Colonic mucosa (tissue), 4 donors: ENCODE measurements at regions not wholly inside any gene's neighbourhood (a gene's known extent, or its start where the extent isn't known, plus 50 kb on each side); places are given as distances from the start of the nearest gene placed in this dataset.
A peak's percentile ranks its signal among the peaks of the same experiment; 100 is the strongest.
"Not testable (repeated sequence)": the region's sequence is repeated elsewhere in the genome, so short reads cannot be mapped to it uniquely, and the experiment has no call there.

ENCODE experiments used
- DNase-seq: peaks from one replicate; pipeline ENCODE4 v3.0.0-alpha.2; 2020
- H3K27ac ChIP-seq: fragments of 200-600 bp; one replicate; pipeline ENCODE4 v1.8.0; 2021
- H3K27me3 ChIP-seq: fragments of 200-600 bp; one replicate; pipeline ENCODE4 v1.8.0; 2021
- H3K36me3 ChIP-seq: fragments of 200-600 bp; one replicate; pipeline ENCODE4 v1.8.0; 2021
- H3K4me1 ChIP-seq: fragments of 200-600 bp; one replicate; pipeline ENCODE4 v1.8.0; 2021; ENCODE audit warnings: mild to moderate bottlenecking
- H3K4me3 ChIP-seq: fragments of 200-600 bp; one replicate; pipeline ENCODE4 v1.8.0; 2021
- H3K9ac ChIP-seq, 2 donors: one replicate each; pipeline ENCODE4 v1.7.0; 2013; ENCODE audit warnings: control low read depth in 2 of 2, low read depth in 2 of 2, low read length in 2 of 2
- H3K9me3 ChIP-seq: fragments of 200-600 bp; one replicate; pipeline ENCODE4 v1.8.0; 2021
- CTCF ChIP-seq: fragments of 200-600 bp; IDR thresholded peaks from one replicate; pipeline ENCODE4 v1.8.0; 2022; ENCODE audit warnings: antibody characterized with exemption, mild to moderate bottlenecking
- intact Hi-C: fragments of 100-400 bp; cut with DNase I; formaldehyde crosslinking; loops from one replicate; pipeline ENCODE4 v1.14.1; 2022
- donor health status: healthy.
- donor health status: DM: no; HTN: no; CAD: no.
- donor health status: DM: no; HTN: no; CAD: no.

GRCh38 chr2:235105821-235106359 is 154.1 kb downstream of the SH3BP4 start:
- Histone ChIP-seq H3K4me1 (no peaks in the 10 kb centered on the region), H3K4me3 (no peak overlapping the region), H3K36me3 (no peaks in the 10 kb centered on the region), H3K9ac (no peak overlapping the region), H3K27me3 (no peaks in the 10 kb centered on the region), H3K27ac (no peak overlapping the region), H3K9me3 (no peaks in the 10 kb centered on the region)
- DNase-seq = no peak
- no peak for TF ChIP-seq CTCF
- intact Hi-C loops = loop anchor here (2.0 kb wide), 1 partner anchor 555 kb away; no protein-coding TSS in a partner anchor

GRCh38 chr2:235106874-235107639 is 155.2 kb downstream of the SH3BP4 start:
- no peaks in the 10 kb centered on the region for H3K36me3 ChIP-seq
- no peaks in the 10 kb centered on the region for H3K27me3 ChIP-seq
- no peaks in the 10 kb centered on the region for H3K9me3 ChIP-seq
- TF ChIP-seq CTCF = peak; percentile 52
- H3K9ac ChIP-seq = no peak overlapping the region
- DNase-seq = peak; percentile 70
- no peak overlapping the region for H3K4me3 ChIP-seq
- intact Hi-C loops = loop anchor here (2.0 kb wide), 1 partner anchor 556 kb away; no protein-coding TSS in a partner anchor
- no peak overlapping the region for H3K27ac ChIP-seq
- H3K4me1 ChIP-seq = no peaks in the 10 kb centered on the region

GRCh38 chr2:235107640-235107951 is 155.8 kb downstream of the SH3BP4 start:
- no peaks in the 10 kb centered on the region for H3K9me3 ChIP-seq
- no peak overlapping the region for H3K4me3 ChIP-seq
- no peaks in the 10 kb centered on the region for H3K27me3 ChIP-seq
- DNase-seq = no peak
- intact Hi-C loops = loop anchor here (2.0 kb wide), 1 partner anchor 557 kb away; no protein-coding TSS in a partner anchor
- no peaks in the 10 kb centered on the region for H3K4me1 ChIP-seq
- H3K9ac ChIP-seq = no peak overlapping the region
- H3K27ac ChIP-seq = no peak overlapping the region
- no peaks in the 10 kb centered on the region for H3K36me3 ChIP-seq
- no peak for TF ChIP-seq CTCF

DNA sequence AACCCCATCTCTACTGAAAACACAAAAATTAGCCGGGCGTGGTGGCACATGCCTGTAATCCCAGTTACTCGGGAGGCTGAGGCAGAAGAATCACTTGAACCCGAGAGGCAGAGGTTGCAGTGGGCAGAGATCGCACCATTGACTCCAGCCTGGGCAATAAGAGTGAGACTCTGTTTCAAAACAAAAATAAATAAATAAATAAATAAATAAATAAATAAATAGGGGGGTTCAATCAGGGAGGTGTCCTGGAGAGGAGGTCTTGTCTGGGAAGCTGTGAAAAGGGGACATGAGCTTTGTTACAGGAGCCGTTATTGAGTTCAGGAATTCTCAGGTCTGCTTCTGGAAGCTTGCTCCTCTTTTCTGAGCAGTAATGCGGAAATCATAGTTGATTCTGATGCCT is 157.7 kb downstream of the SH3BP4 start:
- H3K9ac ChIP-seq, H3K9me3 ChIP-seq, H3K27ac ChIP-seq, intact Hi-C loops, H3K27me3 ChIP-seq, H3K4me1 ChIP-seq, DNase-seq, H3K36me3 ChIP-seq, H3K4me3 ChIP-seq: not testable (repeated sequence)

DNA sequence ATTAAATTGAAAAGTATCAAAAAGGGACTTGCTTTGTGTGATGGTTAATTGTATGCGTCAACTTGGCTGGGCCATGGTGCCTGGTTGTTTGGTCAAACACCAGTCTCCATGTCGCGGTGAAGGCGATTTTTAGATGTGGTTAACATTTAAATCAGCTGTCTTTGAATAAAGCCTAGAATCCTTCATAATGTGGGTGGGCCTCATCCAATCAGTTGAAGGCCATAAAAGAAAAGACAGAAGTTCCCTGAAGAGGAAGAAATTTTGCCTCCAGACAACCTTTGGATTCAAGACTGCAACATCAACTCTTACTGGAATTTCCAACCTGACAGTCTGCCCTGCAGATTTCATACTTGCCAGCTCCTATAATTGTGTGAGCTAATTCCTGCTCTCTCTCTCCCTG is 160.5 kb downstream of the SH3BP4 start:
- no peaks in the 10 kb centered on the region for H3K36me3 ChIP-seq
- no peak for TF ChIP-seq CTCF
- no peaks in the 10 kb centered on the region for H3K9me3 ChIP-seq
- no peaks in the 10 kb centered on the region for H3K27me3 ChIP-seq
- no peak for DNase-seq
- no peaks in the 10 kb centered on the region for H3K4me1 ChIP-seq
- H3K4me3 ChIP-seq = no peak overlapping the region
- H3K27ac ChIP-seq = no peak overlapping the region
- H3K9ac ChIP-seq = no peak overlapping the region
- intact Hi-C loops = no loop called here

- H3K27me3 ChIP-seq = no peaks in the 10 kb centered on the region
- no peak for DNase-seq
- H3K9ac ChIP-seq = no peak overlapping the region
- H3K9me3 ChIP-seq = no peaks in the 10 kb centered on the region
- H3K27ac ChIP-seq = no peak overlapping the region
- TF ChIP-seq CTCF = no peak
- no peaks in the 10 kb centered on the region for H3K36me3 ChIP-seq
- H3K4me3 ChIP-seq = no peak overlapping the region
- intact Hi-C loops = no loop called here
- no peaks in the 10 kb centered on the region for H3K4me1 ChIP-seq
These were observed 162.0 kb downstream of the SH3BP4 start for GRCh38 chr2:235113854-235114253.
